Esophagus squamous epithelium (tissue), 4 donors: ENCODE measurements at regions not wholly inside any gene's neighbourhood (a gene's known extent, or its start where the extent isn't known, plus 50 kb on each side); places are given as distances from the start of the nearest gene placed in this dataset.

Source experiments
- CTCF ChIP-seq, 6 experiments: fragments of 450-650 bp in 4 of 6; fragments of 200-600 bp in 2 of 6; sonication (generic) in 2 of 6; IDR thresholded peaks; one replicate each; pipeline ENCODE4 v1.5.1; 2016 to 2019; ENCODE audit warnings: antibody characterized with exemption in 6 of 6, mild to moderate bottlenecking in 4 of 6, moderate library complexity in 4 of 6
- POLR2A ChIP-seq, 4 donors: fragments of 450-650 bp; IDR thresholded peaks; one replicate each; pipeline ENCODE4 v1.6.1; 2017; ENCODE audit warnings: antibody characterized with exemption in 4 of 4, mild to moderate bottlenecking in 4 of 4, moderate library complexity in 3 of 4

- TF ChIP-seq CTCF (IDR thresholded peaks at IDR 0.05): no peak
- TF ChIP-seq POLR2A (IDR thresholded peaks at IDR 0.05): no peak
These were observed 115.3 kb upstream of the SPACA1 start for GRCh38 chr6:87932361-87932760.
